ENCODE measurements at regions not wholly inside any gene's neighbourhood (a gene's known extent, or its start where the extent isn't known, plus 50 kb on each side); places are given as distances from the start of the nearest gene placed in this dataset.

GRCh38 chr1:238052496-238053266 is 162.0 kb upstream of the ZP4 start:
- Mint-ChIP-seq H3K27ac (no peak overlapping the region), H3K36me3 (no peaks in the 10 kb centered on the region), H3K9me3 (peaks cover 0 to 10% (median 2%) of the 10 kb centered on the region in 7 donors), H3K4me3 (no peak overlapping the region), H3K4me1 (no peaks in the 10 kb centered on the region), H3K27me3 (no peaks in the 10 kb centered on the region)
- Histone ChIP-seq H3K4me1 (ENCODE audit: control insufficient read depth, insufficient read depth, low read length, poor library complexity, severe bottlenecking) (no peaks in the 10 kb centered on the region), H3K27ac (ENCODE audit: insufficient read depth, low read length, poor library complexity, severe bottlenecking) (no peak overlapping the region), H3K4me3 (ENCODE audit: low read depth, low read length) (no peak overlapping the region), H3K27me3 (ENCODE audit: control insufficient read depth, insufficient read depth, low read length) (no peaks in the 10 kb centered on the region), H3K36me3 (ENCODE audit: control insufficient read depth, insufficient read depth, low read length) (no peaks in the 10 kb centered on the region), H3K9me3 (ENCODE audit: control insufficient read depth in 2 of 2, low read length in 2 of 2) (no peaks in the 10 kb centered on the region)
- DNase-seq (no peak), ATAC-seq (ENCODE audit: low read depth in 2 of 2) (no peak)

GRCh38 chr1:238029126-238029525 is 138.4 kb upstream of the ZP4 start:
- Histone ChIP-seq H3K36me3 (ENCODE audit: control insufficient read depth, insufficient read depth, low read length) (no peaks in the 10 kb centered on the region), H3K4me1 (ENCODE audit: control insufficient read depth, insufficient read depth, low read length, poor library complexity, severe bottlenecking) (no peaks in the 10 kb centered on the region), H3K9me3 (ENCODE audit: control insufficient read depth in 2 of 2, low read length in 2 of 2) (peaks cover 0 to 7% of the 10 kb centered on the region in 2 experiments), H3K27ac (ENCODE audit: insufficient read depth, low read length, poor library complexity, severe bottlenecking) (no peak overlapping the region), H3K27me3 (ENCODE audit: control insufficient read depth, insufficient read depth, low read length) (no peaks in the 10 kb centered on the region), H3K4me3 (ENCODE audit: low read depth, low read length) (no peak overlapping the region)
- DNase-seq (no peak), ATAC-seq (ENCODE audit: low read depth in 2 of 2) (no peak)
- H3K9me3 Mint-ChIP-seq: peaks cover 4 to 38% (median 10%) of the 10 kb centered on the region in 7 donors
- no peak overlapping the region for H3K4me3 Mint-ChIP-seq
- no peaks in the 10 kb centered on the region for H3K36me3 Mint-ChIP-seq
- H3K27me3 Mint-ChIP-seq: no peaks in the 10 kb centered on the region
- no peak overlapping the region for H3K27ac Mint-ChIP-seq
- no peaks in the 10 kb centered on the region for H3K4me1 Mint-ChIP-seq

GRCh38 chr1:238027366-238027765 is 136.6 kb upstream of the ZP4 start:
- no peaks in the 10 kb centered on the region for H3K4me1 Mint-ChIP-seq
- DNase-seq (no peak), ATAC-seq (ENCODE audit: low read depth in 2 of 2) (no peak)
- Histone ChIP-seq H3K27ac (ENCODE audit: insufficient read depth, low read length, poor library complexity, severe bottlenecking) (no peak overlapping the region), H3K27me3 (ENCODE audit: control insufficient read depth, insufficient read depth, low read length) (no peaks in the 10 kb centered on the region), H3K36me3 (ENCODE audit: control insufficient read depth, insufficient read depth, low read length) (no peaks in the 10 kb centered on the region), H3K9me3 (ENCODE audit: control insufficient read depth in 2 of 2, low read length in 2 of 2) (peaks cover 0 to 7% of the 10 kb centered on the region in 2 experiments), H3K4me1 (ENCODE audit: control insufficient read depth, insufficient read depth, low read length, poor library complexity, severe bottlenecking) (no peaks in the 10 kb centered on the region), H3K4me3 (ENCODE audit: low read depth, low read length) (no peak overlapping the region)
- H3K9me3 Mint-ChIP-seq: peaks cover 3 to 32% (median 6%) of the 10 kb centered on the region in 7 donors
- H3K27me3 Mint-ChIP-seq: no peaks in the 10 kb centered on the region
- H3K27ac Mint-ChIP-seq: no peak overlapping the region
- no peak overlapping the region for H3K4me3 Mint-ChIP-seq
- H3K36me3 Mint-ChIP-seq: no peaks in the 10 kb centered on the region

GRCh38 chr1:238023137-238023536 is 132.4 kb upstream of the ZP4 start:
- peaks cover 1 to 20% (median 5%) of the 10 kb centered on the region in 7 donors for H3K9me3 Mint-ChIP-seq
- H3K9me3 ChIP-seq (ENCODE audit: control insufficient read depth in 2 of 2, low read length in 2 of 2): no peaks in the 10 kb centered on the region
- no peak overlapping the region for H3K27ac Mint-ChIP-seq
- no peaks in the 10 kb centered on the region for H3K27me3 Mint-ChIP-seq
- no peaks in the 10 kb centered on the region for H3K36me3 Mint-ChIP-seq
- H3K4me1 ChIP-seq (ENCODE audit: control insufficient read depth, insufficient read depth, low read length, poor library complexity, severe bottlenecking): no peaks in the 10 kb centered on the region
- H3K4me3 ChIP-seq (ENCODE audit: low read depth, low read length): no peak overlapping the region
- H3K27me3 ChIP-seq (ENCODE audit: control insufficient read depth, insufficient read depth, low read length): no peaks in the 10 kb centered on the region
- no peaks in the 10 kb centered on the region for H3K4me1 Mint-ChIP-seq
- no peak overlapping the region for H3K27ac ChIP-seq (ENCODE audit: insufficient read depth, low read length, poor library complexity, severe bottlenecking)
- DNase-seq (no peak), ATAC-seq (ENCODE audit: low read depth in 2 of 2) (no peak)
- H3K36me3 ChIP-seq (ENCODE audit: control insufficient read depth, insufficient read depth, low read length): no peaks in the 10 kb centered on the region
- H3K4me3 Mint-ChIP-seq: no peak overlapping the region

GRCh38 chr1:238018214-238018613 is 127.5 kb upstream of the ZP4 start:
- H3K27ac ChIP-seq (ENCODE audit: insufficient read depth, low read length, poor library complexity, severe bottlenecking): no peak overlapping the region

GRCh38 chr1:238006779-238007178 is 116.1 kb upstream of the ZP4 start:
- Histone ChIP-seq H3K4me3 (ENCODE audit: low read depth, low read length) (no peak overlapping the region), H3K27me3 (ENCODE audit: control insufficient read depth, insufficient read depth, low read length) (no peaks in the 10 kb centered on the region), H3K4me1 (ENCODE audit: control insufficient read depth, insufficient read depth, low read length, poor library complexity, severe bottlenecking) (no peaks in the 10 kb centered on the region), H3K9me3 (ENCODE audit: control insufficient read depth in 2 of 2, low read length in 2 of 2) (no peaks in the 10 kb centered on the region), H3K27ac (ENCODE audit: insufficient read depth, low read length, poor library complexity, severe bottlenecking) (no peak overlapping the region), H3K36me3 (ENCODE audit: control insufficient read depth, insufficient read depth, low read length) (no peaks in the 10 kb centered on the region)
- Mint-ChIP-seq H3K4me3 (no peak overlapping the region), H3K27me3 (no peaks in the 10 kb centered on the region), H3K4me1 (no peaks in the 10 kb centered on the region), H3K36me3 (no peaks in the 10 kb centered on the region), H3K9me3 (peaks cover 0 to 17% (median 5%) of the 10 kb centered on the region in 7 donors), H3K27ac (no peak overlapping the region)
- DNase-seq (no peak), ATAC-seq (ENCODE audit: low read depth in 2 of 2) (no peak)

More at GRCh38 chr1:238018214-238018613, 127.5 kb upstream of the ZP4 start:
- DNase-seq: no peak
- Mint-ChIP-seq H3K9me3 (peaks cover 0 to 39% (median 13%) of the 10 kb centered on the region in 7 donors), H3K27ac (no peak overlapping the region), H3K4me3 (no peak overlapping the region), H3K4me1 (no peaks in the 10 kb centered on the region), H3K27me3 (no peaks in the 10 kb centered on the region), H3K36me3 (no peaks in the 10 kb centered on the region)
- H3K36me3 ChIP-seq (ENCODE audit: control insufficient read depth, insufficient read depth, low read length): no peaks in the 10 kb centered on the region
- ATAC-seq (ENCODE audit: low read depth in 2 of 2): no peak
- no peaks in the 10 kb centered on the region for H3K4me1 ChIP-seq (ENCODE audit: control insufficient read depth, insufficient read depth, low read length, poor library complexity, severe bottlenecking)
- no peaks in the 10 kb centered on the region for H3K9me3 ChIP-seq (ENCODE audit: control insufficient read depth in 2 of 2, low read length in 2 of 2)
- no peak overlapping the region for H3K4me3 ChIP-seq (ENCODE audit: low read depth, low read length)
- no peaks in the 10 kb centered on the region for H3K27me3 ChIP-seq (ENCODE audit: control insufficient read depth, insufficient read depth, low read length)

GRCh38 chr1:238005116-238005515 is 114.4 kb upstream of the ZP4 start:
- Histone ChIP-seq H3K27ac (ENCODE audit: insufficient read depth, low read length, poor library complexity, severe bottlenecking) (no peak overlapping the region), H3K36me3 (ENCODE audit: control insufficient read depth, insufficient read depth, low read length) (no peaks in the 10 kb centered on the region), H3K27me3 (ENCODE audit: control insufficient read depth, insufficient read depth, low read length) (no peaks in the 10 kb centered on the region), H3K4me1 (ENCODE audit: control insufficient read depth, insufficient read depth, low read length, poor library complexity, severe bottlenecking) (no peaks in the 10 kb centered on the region), H3K4me3 (ENCODE audit: low read depth, low read length) (no peak overlapping the region), H3K9me3 (ENCODE audit: control insufficient read depth in 2 of 2, low read length in 2 of 2) (no peaks in the 10 kb centered on the region)
- H3K36me3 Mint-ChIP-seq: no peaks in the 10 kb centered on the region
- ATAC-seq (ENCODE audit: low read depth in 2 of 2) (no peak), DNase-seq (no peak)
- no peak overlapping the region for H3K4me3 Mint-ChIP-seq
- no peaks in the 10 kb centered on the region for H3K27me3 Mint-ChIP-seq
- no peaks in the 10 kb centered on the region for H3K4me1 Mint-ChIP-seq
- peaks cover 0 to 17% (median 3%) of the 10 kb centered on the region in 7 donors for H3K9me3 Mint-ChIP-seq
- no peak overlapping the region for H3K27ac Mint-ChIP-seq

GRCh38 chr1:238001818-238002217 is 111.1 kb upstream of the ZP4 start:
- no peaks in the 10 kb centered on the region for H3K36me3 Mint-ChIP-seq
- Histone ChIP-seq H3K36me3 (ENCODE audit: control insufficient read depth, insufficient read depth, low read length) (no peaks in the 10 kb centered on the region), H3K4me3 (ENCODE audit: low read depth, low read length) (no peak overlapping the region), H3K27ac (ENCODE audit: insufficient read depth, low read length, poor library complexity, severe bottlenecking) (no peak overlapping the region), H3K4me1 (ENCODE audit: control insufficient read depth, insufficient read depth, low read length, poor library complexity, severe bottlenecking) (no peaks in the 10 kb centered on the region), H3K27me3 (ENCODE audit: control insufficient read depth, insufficient read depth, low read length) (no peaks in the 10 kb centered on the region), H3K9me3 (ENCODE audit: control insufficient read depth in 2 of 2, low read length in 2 of 2) (no peaks in the 10 kb centered on the region)
- peaks cover 0 to 11% (median 5%) of the 10 kb centered on the region in 7 donors for H3K9me3 Mint-ChIP-seq
- no peak overlapping the region for H3K4me3 Mint-ChIP-seq
- ATAC-seq (ENCODE audit: low read depth in 2 of 2) (no peak), DNase-seq (no peak)
- H3K27me3 Mint-ChIP-seq: no peaks in the 10 kb centered on the region
- H3K27ac Mint-ChIP-seq: no peak overlapping the region
- H3K4me1 Mint-ChIP-seq: no peaks in the 10 kb centered on the region

Measured in CD4-positive, CD25-positive, alpha-beta regulatory T cell (primary cell).